ENCODE measurements at regions not wholly inside any gene's neighbourhood (a gene's known extent, or its start where the extent isn't known, plus 50 kb on each side); places are given as distances from the start of the nearest gene placed in this dataset.

DNA sequence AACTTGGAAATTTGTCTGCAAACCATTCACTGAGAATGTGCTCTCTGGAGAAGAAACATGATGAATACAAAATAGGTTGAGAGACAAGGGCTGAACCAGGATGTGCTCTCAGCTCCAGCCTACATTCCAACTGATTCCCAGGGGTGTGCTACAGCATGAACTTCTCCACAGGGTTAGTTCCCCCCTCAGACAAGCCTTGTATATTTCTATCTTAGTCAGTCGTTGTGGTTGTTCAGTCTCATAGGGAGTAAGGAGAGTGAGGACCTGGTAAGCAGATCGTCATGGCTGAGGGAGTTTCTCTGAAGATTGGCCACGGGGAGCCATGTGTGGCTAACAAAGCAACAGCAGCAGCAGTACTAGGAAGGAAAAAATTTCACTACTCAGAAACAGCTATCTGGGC lies 919.7 kb upstream of the CADM2 start:
- no peak overlapping the region for H3K4me3 ChIP-seq (ENCODE audit: low read depth, low read length)
- no peak for DNase-seq (ENCODE audit: low read depth)
- TF ChIP-seq, protein P1, sequence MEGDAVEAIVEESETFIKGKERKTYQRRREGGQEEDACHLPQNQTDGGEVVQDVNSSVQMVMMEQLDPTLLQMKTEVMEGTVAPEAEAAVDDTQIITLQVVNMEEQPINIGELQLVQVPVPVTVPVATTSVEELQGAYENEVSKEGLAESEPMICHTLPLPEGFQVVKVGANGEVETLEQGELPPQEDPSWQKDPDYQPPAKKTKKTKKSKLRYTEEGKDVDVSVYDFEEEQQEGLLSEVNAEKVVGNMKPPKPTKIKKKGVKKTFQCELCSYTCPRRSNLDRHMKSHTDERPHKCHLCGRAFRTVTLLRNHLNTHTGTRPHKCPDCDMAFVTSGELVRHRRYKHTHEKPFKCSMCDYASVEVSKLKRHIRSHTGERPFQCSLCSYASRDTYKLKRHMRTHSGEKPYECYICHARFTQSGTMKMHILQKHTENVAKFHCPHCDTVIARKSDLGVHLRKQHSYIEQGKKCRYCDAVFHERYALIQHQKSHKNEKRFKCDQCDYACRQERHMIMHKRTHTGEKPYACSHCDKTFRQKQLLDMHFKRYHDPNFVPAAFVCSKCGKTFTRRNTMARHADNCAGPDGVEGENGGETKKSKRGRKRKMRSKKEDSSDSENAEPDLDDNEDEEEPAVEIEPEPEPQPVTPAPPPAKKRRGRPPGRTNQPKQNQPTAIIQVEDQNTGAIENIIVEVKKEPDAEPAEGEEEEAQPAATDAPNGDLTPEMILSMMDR (IDR thresholded peaks at IDR 0.05; ENCODE audit: low read depth, low read length), result no peak
- TF ChIP-seq POLR2A (IDR thresholded peaks at IDR 0.05; ENCODE audit: extremely low read depth, insufficient read length) (no peak), MYC (IDR thresholded peaks at IDR 0.05; ENCODE audit: low read depth, low read length) (no peak)
- TF ChIP-seq, protein P2, sequence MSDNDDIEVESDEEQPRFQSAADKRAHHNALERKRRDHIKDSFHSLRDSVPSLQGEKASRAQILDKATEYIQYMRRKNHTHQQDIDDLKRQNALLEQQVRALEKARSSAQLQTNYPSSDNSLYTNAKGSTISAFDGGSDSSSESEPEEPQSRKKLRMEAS (IDR thresholded peaks at IDR 0.05; ENCODE audit: low read depth, low read length), result no peak

DNA sequence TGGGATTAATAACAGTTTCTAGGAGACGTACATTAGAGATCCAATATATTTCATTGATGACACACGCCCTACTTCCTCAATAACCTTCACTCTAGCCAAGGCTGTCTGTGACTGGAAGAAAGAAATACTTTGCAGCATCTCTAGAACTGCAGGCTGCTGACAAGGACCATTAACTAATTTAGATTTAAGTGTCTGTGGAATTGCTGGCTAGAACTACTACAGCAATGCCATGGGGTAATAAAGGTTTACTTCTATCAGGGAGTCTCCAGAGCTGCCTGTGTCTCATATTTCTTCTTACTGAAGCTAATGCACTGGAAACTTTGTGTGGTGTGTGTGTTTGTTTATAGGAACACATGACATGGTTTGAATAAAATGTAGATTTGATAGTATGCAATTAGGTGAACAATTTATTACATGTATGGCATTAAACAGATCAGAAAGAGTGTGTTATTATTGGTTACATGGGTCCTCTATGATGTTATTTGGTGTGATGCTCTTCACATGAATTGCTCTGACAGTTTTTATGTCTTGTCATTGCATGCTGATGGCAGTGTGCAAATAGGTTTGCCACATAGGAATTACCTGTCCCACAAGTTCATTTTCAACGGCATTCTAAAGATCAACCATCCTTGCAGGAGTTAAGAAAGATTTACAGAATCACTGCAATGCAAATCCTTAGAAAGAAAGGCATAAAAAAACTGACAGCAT lies 916.2 kb upstream of the CADM2 start:
- no peak overlapping the region for H3K4me3 ChIP-seq (ENCODE audit: low read depth, low read length)
- DNase-seq (ENCODE audit: low read depth), result no peak
- TF ChIP-seq MYC (IDR thresholded peaks at IDR 0.05; ENCODE audit: low read depth, low read length) (no peak), POLR2A (IDR thresholded peaks at IDR 0.05; ENCODE audit: extremely low read depth, insufficient read length) (no peak)
- TF ChIP-seq, protein P1 (IDR thresholded peaks at IDR 0.05; ENCODE audit: low read depth, low read length), result no peak
- TF ChIP-seq, protein P2 (IDR thresholded peaks at IDR 0.05; ENCODE audit: low read depth, low read length), result no peak

DNA sequence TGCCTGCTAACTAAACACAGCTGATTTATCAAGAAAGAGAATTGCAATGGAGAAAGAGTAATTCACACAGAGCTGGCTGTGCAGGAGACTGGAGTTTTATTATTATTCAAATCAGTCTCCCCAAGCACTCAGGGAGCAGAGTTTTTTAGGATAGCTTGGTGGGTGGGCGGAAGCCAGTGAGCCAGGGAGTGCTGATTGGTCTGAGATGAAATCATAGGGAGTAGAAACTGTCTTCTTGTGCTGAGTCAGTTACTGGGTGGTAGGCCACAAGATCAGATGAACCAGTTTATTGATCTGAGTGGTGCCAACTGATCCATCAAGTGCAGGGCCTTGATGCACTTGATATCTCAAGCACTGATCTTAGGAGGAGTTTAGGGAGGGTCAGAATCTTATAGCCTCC lies 891.9 kb upstream of the CADM2 start:
- TF ChIP-seq, protein P1 (IDR thresholded peaks at IDR 0.05; ENCODE audit: low read depth, low read length), result no peak
- TF ChIP-seq POLR2A (IDR thresholded peaks at IDR 0.05; ENCODE audit: extremely low read depth, insufficient read length) (no peak), MYC (IDR thresholded peaks at IDR 0.05; ENCODE audit: low read depth, low read length) (no peak)
- TF ChIP-seq, protein P2 (IDR thresholded peaks at IDR 0.05; ENCODE audit: low read depth, low read length), result no peak
- no peak overlapping the region for H3K4me3 ChIP-seq (ENCODE audit: low read depth, low read length)
- DNase-seq (ENCODE audit: low read depth), result no peak

DNA sequence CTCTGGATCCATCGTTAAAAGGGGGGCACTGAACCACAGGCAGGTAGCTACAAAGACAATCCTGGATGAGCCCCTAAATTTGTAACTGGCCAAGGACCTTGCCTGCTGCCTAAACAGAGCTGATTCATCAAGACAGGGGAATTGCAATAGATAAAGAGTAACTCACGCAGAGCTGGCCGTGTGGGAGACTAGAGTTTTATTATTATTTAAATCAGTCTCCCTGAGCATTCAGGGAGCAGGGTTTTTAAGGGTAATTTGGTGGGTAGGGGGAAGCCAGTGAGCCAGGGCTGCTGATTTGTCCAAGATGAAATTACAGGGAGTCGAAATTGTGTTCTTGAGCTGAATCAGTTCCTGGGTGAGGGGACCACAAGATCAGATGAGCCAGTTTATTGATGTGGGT lies 885.1 kb upstream of the CADM2 start:
- DNase-seq (ENCODE audit: low read depth), result no peak
- no peak overlapping the region for H3K4me3 ChIP-seq (ENCODE audit: low read depth, low read length)
- TF ChIP-seq MYC (IDR thresholded peaks at IDR 0.05; ENCODE audit: low read depth, low read length), result no peak
- TF ChIP-seq POLR2A (IDR thresholded peaks at IDR 0.05; ENCODE audit: extremely low read depth, insufficient read length), result no peak
- TF ChIP-seq, protein P1 (IDR thresholded peaks at IDR 0.05; ENCODE audit: low read depth, low read length), result no peak
- TF ChIP-seq, protein P2 (IDR thresholded peaks at IDR 0.05; ENCODE audit: low read depth, low read length), result no peak

DNA sequence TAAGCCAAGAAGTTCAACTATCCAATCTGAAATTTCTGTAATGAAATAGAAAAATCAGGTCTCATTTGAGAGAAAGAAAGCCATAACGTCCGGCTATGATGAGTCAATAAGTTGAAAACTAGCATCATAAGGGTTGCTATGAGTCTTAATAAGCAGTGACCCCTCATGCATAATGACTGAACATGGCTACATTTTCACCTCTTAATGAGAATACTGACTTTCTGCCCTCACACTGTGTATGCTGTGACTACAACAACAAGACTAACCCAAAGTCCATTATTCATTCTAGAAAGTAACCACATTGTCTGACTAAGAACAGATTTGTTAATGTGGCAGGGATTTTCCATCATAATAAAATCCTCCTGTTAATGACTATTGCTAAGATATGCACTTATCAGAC lies 884.0 kb upstream of the CADM2 start:
- DNase-seq (ENCODE audit: low read depth), result no peak
- no peak overlapping the region for H3K4me3 ChIP-seq (ENCODE audit: low read depth, low read length)
- TF ChIP-seq, protein P1 (IDR thresholded peaks at IDR 0.05; ENCODE audit: low read depth, low read length), result no peak
- no peak for TF ChIP-seq MYC (IDR thresholded peaks at IDR 0.05; ENCODE audit: low read depth, low read length)
- no peak for TF ChIP-seq POLR2A (IDR thresholded peaks at IDR 0.05; ENCODE audit: extremely low read depth, insufficient read length)
- TF ChIP-seq, protein P2 (IDR thresholded peaks at IDR 0.05; ENCODE audit: low read depth, low read length), result no peak

Data from NB4 (cell line).